Lower leg skin (tissue), 3 donors: ENCODE measurements at regions not wholly inside any gene's neighbourhood (a gene's known extent, or its start where the extent isn't known, plus 50 kb on each side); places are given as distances from the start of the nearest gene placed in this dataset.

Experiments used
- POLR2A ChIP-seq, 2 donors: fragments of 450-650 bp; IDR thresholded peaks; one replicate each; pipeline ENCODE4 v1.6.1; 2016 to 2017; ENCODE audit warnings: antibody characterized with exemption in 2 of 2, mild to moderate bottlenecking in 1 of 2, moderate library complexity in 1 of 2
- TF ChIP-seq, protein P1 (sequence below), 3 donors: fragments of 450-650 bp; IDR thresholded peaks; one replicate each; pipeline ENCODE4 v1.5.1; 2016; ENCODE audit warnings: antibody characterized with exemption in 3 of 3, mild to moderate bottlenecking in 3 of 3, moderate library complexity in 2 of 3

DNA sequence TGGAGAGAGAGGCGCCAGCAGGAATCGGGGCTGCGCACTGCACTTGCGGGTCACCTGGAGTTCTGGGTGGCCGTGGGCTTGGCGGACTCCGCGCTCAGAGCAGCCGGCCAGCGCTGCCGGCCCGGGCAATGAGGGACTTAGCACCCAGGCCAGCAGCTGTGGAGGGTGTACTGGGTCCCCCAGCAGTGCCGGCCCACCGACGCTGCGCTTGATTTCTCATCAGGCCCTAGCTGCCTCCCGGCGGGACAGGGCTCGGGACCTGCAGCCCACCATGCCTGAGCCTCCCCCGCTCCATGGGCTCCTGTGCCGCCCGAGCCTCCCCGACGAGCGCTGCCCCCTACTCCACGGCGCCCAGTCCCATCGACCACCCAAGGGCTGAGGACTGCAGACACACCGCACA, 325.6 kb downstream of the ACTL7B start:
- TF ChIP-seq POLR2A (IDR thresholded peaks at IDR 0.05), result no peak
- TF ChIP-seq, protein P1, sequence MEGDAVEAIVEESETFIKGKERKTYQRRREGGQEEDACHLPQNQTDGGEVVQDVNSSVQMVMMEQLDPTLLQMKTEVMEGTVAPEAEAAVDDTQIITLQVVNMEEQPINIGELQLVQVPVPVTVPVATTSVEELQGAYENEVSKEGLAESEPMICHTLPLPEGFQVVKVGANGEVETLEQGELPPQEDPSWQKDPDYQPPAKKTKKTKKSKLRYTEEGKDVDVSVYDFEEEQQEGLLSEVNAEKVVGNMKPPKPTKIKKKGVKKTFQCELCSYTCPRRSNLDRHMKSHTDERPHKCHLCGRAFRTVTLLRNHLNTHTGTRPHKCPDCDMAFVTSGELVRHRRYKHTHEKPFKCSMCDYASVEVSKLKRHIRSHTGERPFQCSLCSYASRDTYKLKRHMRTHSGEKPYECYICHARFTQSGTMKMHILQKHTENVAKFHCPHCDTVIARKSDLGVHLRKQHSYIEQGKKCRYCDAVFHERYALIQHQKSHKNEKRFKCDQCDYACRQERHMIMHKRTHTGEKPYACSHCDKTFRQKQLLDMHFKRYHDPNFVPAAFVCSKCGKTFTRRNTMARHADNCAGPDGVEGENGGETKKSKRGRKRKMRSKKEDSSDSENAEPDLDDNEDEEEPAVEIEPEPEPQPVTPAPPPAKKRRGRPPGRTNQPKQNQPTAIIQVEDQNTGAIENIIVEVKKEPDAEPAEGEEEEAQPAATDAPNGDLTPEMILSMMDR (IDR thresholded peaks at IDR 0.05), result no peak
